Uterus (tissue), 3 donors: ENCODE measurements at regions not wholly inside any gene's neighbourhood (a gene's known extent, or its start where the extent isn't known, plus 50 kb on each side); places are given as distances from the start of the nearest gene placed in this dataset.

Experiments
- DNase-seq, 2 donors: peaks; one replicate each; pipeline ENCODE4 v3.0.0-alpha.2; 2019 to 2020
- H3K27ac ChIP-seq, 2 donors: fragments of 200-600 bp; sonication (generic); 1 replicate in 1 of 2; 2 replicates in 1 of 2; pipeline ENCODE4 v1.5.1; 2016 to 2018
- H3K27me3 ChIP-seq, 2 donors: fragments of 200-600 bp; sonication (generic); one replicate each; pipeline ENCODE4 v1.5.1; 2018 to 2019; ENCODE audit warnings: control low read depth in 1 of 2
- H3K36me3 ChIP-seq, 2 donors: fragments of 200-600 bp; sonication (generic); one replicate each; pipeline ENCODE4 v1.5.1; 2019; ENCODE audit warnings: control low read depth in 1 of 2
- H3K4me1 ChIP-seq, 2 donors: fragments of 200-600 bp; sonication (generic); one replicate each; pipeline ENCODE4 v1.5.1; 2018 to 2019; ENCODE audit warnings: control low read depth in 1 of 2
- H3K4me3 ChIP-seq, 2 donors: fragments of 200-600 bp; sonication (generic); 1 replicate in 1 of 2; 2 replicates in 1 of 2; pipeline ENCODE4 v1.5.1; 2018 to 2019; ENCODE audit warnings: mild to moderate bottlenecking in 1 of 2
- H3K9me3 ChIP-seq, 2 donors: fragments of 200-600 bp; sonication (generic); one replicate each; pipeline ENCODE4 v1.5.1; 2019; ENCODE audit warnings: control low read depth in 1 of 2
- POLR2A ChIP-seq, 2 donors: fragments of 450-650 bp; IDR thresholded peaks; one replicate each; pipeline ENCODE4 v1.6.1; 2016; ENCODE audit warnings: antibody characterized with exemption in 2 of 2, mild to moderate bottlenecking in 1 of 2, moderate library complexity in 1 of 2
- intact Hi-C: fragments of 100-400 bp; cut with DNase I; formaldehyde crosslinking; loops from one replicate; pipeline ENCODE4 v1.15.1; 2023; ENCODE audit warnings: low total_unique reads
- TF ChIP-seq, protein P1 (sequence below), 4 experiments: fragments of 200-600 bp in 2 of 4; fragments of 450-650 bp in 2 of 4; sonication (generic) in 2 of 4; IDR thresholded peaks; one replicate each; pipeline ENCODE4 v1.5.1; 2016 to 2019; ENCODE audit warnings: antibody characterized with exemption in 4 of 4, mild to moderate bottlenecking in 2 of 4, moderate library complexity in 1 of 4
- donor health status: DM: yes; HTN: yes; CAD: no.

DNA sequence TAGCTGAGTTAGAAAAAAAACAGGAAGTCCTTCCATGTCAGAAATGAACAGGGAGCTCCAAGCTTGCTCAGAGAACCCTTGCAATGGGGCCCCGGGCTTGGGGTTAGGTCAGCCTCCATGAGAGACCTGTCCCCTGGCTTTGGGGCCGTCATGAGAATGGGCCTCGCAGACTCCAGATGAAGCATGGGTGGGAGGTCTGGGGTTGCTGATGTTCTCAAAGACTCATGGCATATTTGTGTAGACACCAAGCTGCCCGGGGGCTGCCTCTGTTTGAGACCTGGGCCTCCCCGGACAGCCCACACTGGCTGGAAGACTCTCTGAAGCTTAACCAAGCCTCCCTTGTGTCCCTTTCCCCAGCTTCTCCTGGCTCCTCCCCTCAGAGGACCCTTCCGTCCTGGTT lies 186.3 kb downstream of the IRX2 start:
- no peaks in the 10 kb centered on the region for H3K9me3 ChIP-seq
- TF ChIP-seq POLR2A (IDR thresholded peaks at IDR 0.05), result no peak
- TF ChIP-seq, protein P1, sequence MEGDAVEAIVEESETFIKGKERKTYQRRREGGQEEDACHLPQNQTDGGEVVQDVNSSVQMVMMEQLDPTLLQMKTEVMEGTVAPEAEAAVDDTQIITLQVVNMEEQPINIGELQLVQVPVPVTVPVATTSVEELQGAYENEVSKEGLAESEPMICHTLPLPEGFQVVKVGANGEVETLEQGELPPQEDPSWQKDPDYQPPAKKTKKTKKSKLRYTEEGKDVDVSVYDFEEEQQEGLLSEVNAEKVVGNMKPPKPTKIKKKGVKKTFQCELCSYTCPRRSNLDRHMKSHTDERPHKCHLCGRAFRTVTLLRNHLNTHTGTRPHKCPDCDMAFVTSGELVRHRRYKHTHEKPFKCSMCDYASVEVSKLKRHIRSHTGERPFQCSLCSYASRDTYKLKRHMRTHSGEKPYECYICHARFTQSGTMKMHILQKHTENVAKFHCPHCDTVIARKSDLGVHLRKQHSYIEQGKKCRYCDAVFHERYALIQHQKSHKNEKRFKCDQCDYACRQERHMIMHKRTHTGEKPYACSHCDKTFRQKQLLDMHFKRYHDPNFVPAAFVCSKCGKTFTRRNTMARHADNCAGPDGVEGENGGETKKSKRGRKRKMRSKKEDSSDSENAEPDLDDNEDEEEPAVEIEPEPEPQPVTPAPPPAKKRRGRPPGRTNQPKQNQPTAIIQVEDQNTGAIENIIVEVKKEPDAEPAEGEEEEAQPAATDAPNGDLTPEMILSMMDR (IDR thresholded peaks at IDR 0.05), result no peak
- intact Hi-C loops, result no loop called here
- H3K4me1 ChIP-seq, result no peaks in the 10 kb centered on the region
- no peaks in the 10 kb centered on the region for H3K36me3 ChIP-seq
- H3K27me3 ChIP-seq, result no peaks in the 10 kb centered on the region
- DNase-seq, result no peak
- no peak overlapping the region for H3K4me3 ChIP-seq
- no peak overlapping the region for H3K27ac ChIP-seq

DNA sequence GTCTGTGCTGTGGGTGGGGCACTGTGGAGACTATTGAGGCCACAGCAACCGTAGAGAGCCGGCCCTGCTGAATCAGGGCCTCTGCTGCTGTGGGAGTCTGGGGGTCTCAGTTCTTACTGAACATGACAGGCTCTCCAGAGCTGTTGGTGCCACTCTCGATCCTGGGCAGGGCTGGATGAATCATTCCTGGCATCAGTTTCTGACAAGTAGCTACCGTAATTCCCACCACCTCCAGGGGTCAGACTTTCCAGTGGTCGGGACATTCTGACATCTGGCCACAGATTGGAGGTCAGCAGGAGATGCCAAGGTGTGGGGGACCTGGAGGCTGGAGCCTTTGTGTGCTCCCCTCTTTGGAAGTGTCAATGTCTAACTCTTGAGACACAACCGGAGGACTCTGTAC lies 188.4 kb downstream of the IRX2 start:
- Histone ChIP-seq H3K27ac (no peak overlapping the region), H3K4me3 (no peak overlapping the region), H3K36me3 (no peaks in the 10 kb centered on the region), H3K4me1 (no peaks in the 10 kb centered on the region), H3K27me3 (no peaks in the 10 kb centered on the region), H3K9me3 (no peaks in the 10 kb centered on the region)
- DNase-seq, result no peak
- no peak for TF ChIP-seq POLR2A (IDR thresholded peaks at IDR 0.05)
- TF ChIP-seq, protein P1 (IDR thresholded peaks at IDR 0.05), result no peak
- intact Hi-C loops, result no loop called here

DNA sequence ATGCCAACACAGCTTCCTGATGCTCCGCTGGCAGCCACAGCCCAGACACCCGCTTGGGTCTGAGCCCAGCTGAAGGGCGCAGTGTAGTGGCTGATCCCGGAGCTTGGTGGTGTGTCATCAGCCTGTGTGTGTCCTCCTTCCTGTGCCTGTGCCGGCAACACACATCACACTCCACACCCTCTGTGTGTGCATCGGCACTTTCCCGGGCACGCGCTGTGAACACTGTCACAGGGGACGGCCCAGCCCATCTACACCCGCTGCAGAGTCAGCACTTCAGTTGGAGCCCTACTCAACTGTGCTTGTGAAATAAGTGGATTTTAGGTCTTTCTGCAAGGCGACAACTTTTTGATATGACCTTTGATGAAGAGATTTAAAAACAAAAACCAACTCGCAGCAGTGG lies 189.4 kb downstream of the IRX2 start:
- H3K4me3 ChIP-seq, result no peak overlapping the region
- no peaks in the 10 kb centered on the region for H3K9me3 ChIP-seq
- TF ChIP-seq, protein P1 (IDR thresholded peaks at IDR 0.05), result no peak
- TF ChIP-seq POLR2A (IDR thresholded peaks at IDR 0.05), result no peak
- H3K4me1 ChIP-seq, result no peaks in the 10 kb centered on the region
- H3K27me3 ChIP-seq, result no peaks in the 10 kb centered on the region
- H3K36me3 ChIP-seq, result no peaks in the 10 kb centered on the region
- no peak overlapping the region for H3K27ac ChIP-seq
- intact Hi-C loops, result no loop called here
- no peak for DNase-seq

GRCh38 chr5:2560435-2560834 lies 191.0 kb downstream of the IRX2 start:
- no peaks in the 10 kb centered on the region for H3K36me3 ChIP-seq
- intact Hi-C loops, result no loop called here
- H3K27ac ChIP-seq, result no peak overlapping the region
- TF ChIP-seq POLR2A (IDR thresholded peaks at IDR 0.05), result no peak
- TF ChIP-seq, protein P1 (IDR thresholded peaks at IDR 0.05), result no peak
- no peaks in the 10 kb centered on the region for H3K27me3 ChIP-seq
- no peak overlapping the region for H3K4me3 ChIP-seq
- no peaks in the 10 kb centered on the region for H3K4me1 ChIP-seq
- no peak for DNase-seq
- H3K9me3 ChIP-seq, result no peaks in the 10 kb centered on the region

GRCh38 chr5:2557435-2557834 lies 194.0 kb downstream of the IRX2 start:
- TF ChIP-seq POLR2A (IDR thresholded peaks at IDR 0.05), result no peak
- TF ChIP-seq, protein P1 (IDR thresholded peaks at IDR 0.05), result no peak
- no peak for DNase-seq
- intact Hi-C loops, result no loop called here
- Histone ChIP-seq H3K4me3 (no peak overlapping the region), H3K36me3 (no peaks in the 10 kb centered on the region), H3K9me3 (no peaks in the 10 kb centered on the region), H3K27ac (no peak overlapping the region), H3K27me3 (no peaks in the 10 kb centered on the region), H3K4me1 (no peaks in the 10 kb centered on the region)
